ENCODE measurements at regions not wholly inside any gene's neighbourhood (a gene's known extent, or its start where the extent isn't known, plus 50 kb on each side); places are given as distances from the start of the nearest gene placed in this dataset.

GRCh38 chr5:74322944-74323343, 317.6 kb downstream of the ENC1 start:
- Histone ChIP-seq H3K4me1 (ENCODE audit: insufficient read depth, low read length) (no peaks in the 10 kb centered on the region), H3K4me3 (ENCODE audit: low read depth in 1 of 2, low read length in 2 of 2) (no peak overlapping the region), H3K9ac (ENCODE audit: low read depth, low read length) (no peak overlapping the region), H3K9me3 (ENCODE audit: insufficient read depth, low read length, severe bottlenecking) (no peaks in the 10 kb centered on the region), H3K27ac (ENCODE audit: low read length) (no peak overlapping the region), H3K4me2 (ENCODE audit: insufficient read depth, low read length) (no peak overlapping the region), H3K79me2 (ENCODE audit: insufficient read depth, low read length) (no peaks in the 10 kb centered on the region), H4K20me1 (ENCODE audit: insufficient read depth, low read length) (no peaks in the 10 kb centered on the region), H2AFZ (ENCODE audit: low read depth, low read length) (no peak overlapping the region), H3K36me3 (ENCODE audit: insufficient read depth, low read length) (no peaks in the 10 kb centered on the region), H3K27me3 (ENCODE audit: insufficient read depth, low read length, poor library complexity) (no peaks in the 10 kb centered on the region)
- ATAC-seq (ENCODE audit: insufficient read depth, low read depth): no peak
- TF ChIP-seq CTCF (IDR thresholded peaks at IDR 0.05; ENCODE audit: borderline replicate concordance, extremely low read depth, low read length, poor library complexity, severe bottlenecking) (no peak), EZH2 (IDR thresholded peaks at IDR 0.05; ENCODE audit: borderline replicate concordance, low read depth, low read length, severe bottlenecking) (no peak)
- DNase-seq: no peak

- H3K4me3 ChIP-seq (ENCODE audit: low read depth in 1 of 2, low read length in 2 of 2): no peak overlapping the region
- H3K4me1 ChIP-seq (ENCODE audit: insufficient read depth, low read length): no peaks in the 10 kb centered on the region
Observed at GRCh38 chr5:74322191-74322590, 318.3 kb downstream of the ENC1 start.

GRCh38 chr5:74321326-74321725, 319.2 kb downstream of the ENC1 start:
- no peaks in the 10 kb centered on the region for H3K36me3 ChIP-seq (ENCODE audit: insufficient read depth, low read length)
- no peak overlapping the region for H3K4me2 ChIP-seq (ENCODE audit: insufficient read depth, low read length)
- no peaks in the 10 kb centered on the region for H3K27me3 ChIP-seq (ENCODE audit: insufficient read depth, low read length, poor library complexity)
- DNase-seq (no peak), ATAC-seq (ENCODE audit: insufficient read depth, low read depth) (no peak)
- TF ChIP-seq CTCF (IDR thresholded peaks at IDR 0.05; ENCODE audit: borderline replicate concordance, extremely low read depth, low read length, poor library complexity, severe bottlenecking): no peak
- TF ChIP-seq EZH2 (IDR thresholded peaks at IDR 0.05; ENCODE audit: borderline replicate concordance, low read depth, low read length, severe bottlenecking): no peak
- no peaks in the 10 kb centered on the region for H3K9me3 ChIP-seq (ENCODE audit: insufficient read depth, low read length, severe bottlenecking)
- H3K4me3 ChIP-seq (ENCODE audit: low read depth in 1 of 2, low read length in 2 of 2): no peak overlapping the region
- no peak overlapping the region for H3K9ac ChIP-seq (ENCODE audit: low read depth, low read length)
- no peak overlapping the region for H3K27ac ChIP-seq (ENCODE audit: low read length)
- no peak overlapping the region for H2AFZ ChIP-seq (ENCODE audit: low read depth, low read length)
- H3K4me1 ChIP-seq (ENCODE audit: insufficient read depth, low read length): no peaks in the 10 kb centered on the region
- H4K20me1 ChIP-seq (ENCODE audit: insufficient read depth, low read length): no peaks in the 10 kb centered on the region
- H3K79me2 ChIP-seq (ENCODE audit: insufficient read depth, low read length): no peaks in the 10 kb centered on the region

More at GRCh38 chr5:74322191-74322590, 318.3 kb downstream of the ENC1 start:
- DNase-seq (no peak), ATAC-seq (ENCODE audit: insufficient read depth, low read depth) (no peak)
- Histone ChIP-seq H3K4me2 (ENCODE audit: insufficient read depth, low read length) (no peak overlapping the region), H2AFZ (ENCODE audit: low read depth, low read length) (no peak overlapping the region), H3K36me3 (ENCODE audit: insufficient read depth, low read length) (no peaks in the 10 kb centered on the region), H3K9ac (ENCODE audit: low read depth, low read length) (no peak overlapping the region), H3K27me3 (ENCODE audit: insufficient read depth, low read length, poor library complexity) (no peaks in the 10 kb centered on the region), H3K27ac (ENCODE audit: low read length) (no peak overlapping the region), H3K9me3 (ENCODE audit: insufficient read depth, low read length, severe bottlenecking) (no peaks in the 10 kb centered on the region), H4K20me1 (ENCODE audit: insufficient read depth, low read length) (no peaks in the 10 kb centered on the region), H3K79me2 (ENCODE audit: insufficient read depth, low read length) (no peaks in the 10 kb centered on the region)
- TF ChIP-seq EZH2 (IDR thresholded peaks at IDR 0.05; ENCODE audit: borderline replicate concordance, low read depth, low read length, severe bottlenecking): no peak
- no peak for TF ChIP-seq CTCF (IDR thresholded peaks at IDR 0.05; ENCODE audit: borderline replicate concordance, extremely low read depth, low read length, poor library complexity, severe bottlenecking)

GRCh38 chr5:74320526-74320925, 320.0 kb downstream of the ENC1 start:
- Histone ChIP-seq H4K20me1 (ENCODE audit: insufficient read depth, low read length) (no peaks in the 10 kb centered on the region), H3K36me3 (ENCODE audit: insufficient read depth, low read length) (no peaks in the 10 kb centered on the region), H2AFZ (ENCODE audit: low read depth, low read length) (no peak overlapping the region), H3K9ac (ENCODE audit: low read depth, low read length) (no peak overlapping the region), H3K27ac (ENCODE audit: low read length) (no peak overlapping the region), H3K4me3 (ENCODE audit: low read depth in 1 of 2, low read length in 2 of 2) (no peak overlapping the region), H3K4me1 (ENCODE audit: insufficient read depth, low read length) (no peaks in the 10 kb centered on the region), H3K9me3 (ENCODE audit: insufficient read depth, low read length, severe bottlenecking) (no peaks in the 10 kb centered on the region), H3K79me2 (ENCODE audit: insufficient read depth, low read length) (no peaks in the 10 kb centered on the region), H3K27me3 (ENCODE audit: insufficient read depth, low read length, poor library complexity) (no peaks in the 10 kb centered on the region), H3K4me2 (ENCODE audit: insufficient read depth, low read length) (no peak overlapping the region)
- no peak for ATAC-seq (ENCODE audit: insufficient read depth, low read depth)
- no peak for DNase-seq
- no peak for TF ChIP-seq CTCF (IDR thresholded peaks at IDR 0.05; ENCODE audit: borderline replicate concordance, extremely low read depth, low read length, poor library complexity, severe bottlenecking)
- no peak for TF ChIP-seq EZH2 (IDR thresholded peaks at IDR 0.05; ENCODE audit: borderline replicate concordance, low read depth, low read length, severe bottlenecking)
